ENCODE measurements at regions not wholly inside any gene's neighbourhood (a gene's known extent, or its start where the extent isn't known, plus 50 kb on each side); places are given as distances from the start of the nearest gene placed in this dataset.
A peak's percentile ranks its signal among the peaks of the same experiment; 100 is the strongest.

DNA sequence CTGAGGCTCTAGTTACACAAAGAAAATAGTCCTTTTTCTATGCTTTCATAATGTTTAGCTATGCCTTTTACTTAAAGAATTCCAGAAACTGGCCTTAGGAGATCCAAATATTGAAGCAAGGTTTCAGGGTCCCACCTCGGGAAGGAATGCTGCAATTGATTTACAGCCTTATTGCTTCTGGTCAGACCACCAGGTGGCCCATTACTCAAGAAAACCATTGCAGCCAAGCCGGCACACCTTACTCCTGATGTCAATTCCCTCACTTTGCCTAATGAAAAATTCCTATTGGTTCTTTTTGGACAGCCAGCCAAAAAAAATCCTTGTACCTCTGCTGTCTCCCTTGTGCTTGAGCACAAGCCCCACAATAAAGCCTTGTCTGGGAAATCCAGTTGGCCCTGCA lies 173.9 kb downstream of the LMBRD1 start:
- Histone ChIP-seq H3K56ac (replicated peaks; ENCODE audit: insufficient read length, low read depth, low read length) (no peak overlapping the region), H4K91ac (replicated peaks; ENCODE audit: insufficient read length, low read length) (no peak overlapping the region), H2BK15ac (ENCODE audit: low read length) (no peak overlapping the region), H2BK12ac (ENCODE audit: low read depth, low read length) (no peak overlapping the region), H3K14ac (ENCODE audit: insufficient read length) (no peak overlapping the region), H3K9me3 (ENCODE audit: insufficient read depth in 2 of 2, low read depth in 1 of 2, low read length in 1 of 2) (no peaks in the 10 kb centered on the region), H2BK20ac (ENCODE audit: low read length) (no peak overlapping the region), H3K79me2 (ENCODE audit: control insufficient read depth in 1 of 2, insufficient read depth in 2 of 2, low read length in 2 of 2) (no peaks in the 10 kb centered on the region), H4K5ac (ENCODE audit: insufficient read length, low read depth, low read length) (no peak overlapping the region), H2BK120ac (replicated peaks; ENCODE audit: low read depth, low read length) (no peak overlapping the region), H4K8ac (ENCODE audit: extremely low read depth, insufficient read depth, low read length) (no peak overlapping the region), H4K20me1 (replicated peaks in 1 of 2; ENCODE audit: control insufficient read depth in 1 of 2, insufficient read depth in 2 of 2, low read length in 2 of 2) (no peaks in the 10 kb centered on the region), H3K9ac (replicated peaks in 1 of 4; ENCODE audit: extremely low read depth in 1 of 4, low read depth in 3 of 4, low read length in 3 of 4) (no peak overlapping the region), H3K4ac (replicated peaks; ENCODE audit: insufficient read length, low read depth, low read length) (no peak overlapping the region), H3K23me2 (ENCODE audit: low read depth, low read length) (no peaks in the 10 kb centered on the region), H2AK5ac (ENCODE audit: low read depth, low read length) (no peak overlapping the region), H3K23ac (ENCODE audit: insufficient read length) (no peak overlapping the region), H2AFZ (ENCODE audit: low read length) (no peak overlapping the region), H3K27ac (ENCODE audit: low read depth, low read length) (no peak overlapping the region), H3K27me3 (replicated peaks in 1 of 4; ENCODE audit: control insufficient read depth in 3 of 4, extremely low read depth in 1 of 4, insufficient read depth in 3 of 4, low read length in 3 of 4) (no peaks in the 10 kb centered on the region), H3K4me1 (replicated peaks in 1 of 4; ENCODE audit: control insufficient read depth in 3 of 4, insufficient read depth in 4 of 4, low read length in 3 of 4) (peaks cover 0 to 4% (median 0%) of the 10 kb centered on the region in 4 experiments; a peak in 3 of 7 replicates), H3K36me3 (ENCODE audit: control insufficient read depth in 2 of 4, insufficient read depth in 4 of 4, low read length in 3 of 4) (no peaks in the 10 kb centered on the region), H3K79me1 (ENCODE audit: low read depth, low read length) (no peaks in the 10 kb centered on the region), H3K4me3 (ENCODE audit: extremely low read depth in 1 of 4, insufficient read depth in 2 of 4, low read depth in 3 of 4, low read length in 4 of 4) (no peak overlapping the region), H3K4me2 (ENCODE audit: insufficient read depth in 1 of 2, low read depth in 2 of 2, low read length in 2 of 2) (no peak overlapping the region), H3K18ac (ENCODE audit: extremely low read depth, low read length) (no peak overlapping the region), H2BK5ac (ENCODE audit: low read depth, low read length) (no peak overlapping the region)
- no peak for DNase-seq (ENCODE audit: low read depth in 1 of 2, low spot score in 2 of 2)
- ChIA-PET POLR2A (ENCODE audit: partially characterized antibody) (no interaction called here), CTCF (ENCODE audit: partially characterized antibody) (interaction anchor here (0.8 to 1.4 kb wide), 6 partner anchors 19 to 498 kb away, joined by 3 to 4 read pairs (median 3); no protein-coding TSS in a partner anchor)
- FAIRE-seq = no peak
- WGBS, 2 experiments (ENCODE audit: extremely low coverage in 1 of 2, insufficient coverage in 1 of 2, insufficient read length in 1 of 2, insufficient replicate concordance in 2 of 2, low coverage in 1 of 2, low lambda C conversion rate in 2 of 2, missing lambda C conversion rate in 1 of 2) = 83% methylated on average over 2 of the region's 2 CpGs; no CpG with 5 or more reads in 1 of the 2 experiments
- TF ChIP-seq, protein P1, sequence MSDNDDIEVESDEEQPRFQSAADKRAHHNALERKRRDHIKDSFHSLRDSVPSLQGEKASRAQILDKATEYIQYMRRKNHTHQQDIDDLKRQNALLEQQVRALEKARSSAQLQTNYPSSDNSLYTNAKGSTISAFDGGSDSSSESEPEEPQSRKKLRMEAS (IDR thresholded peaks at IDR 0.05) = no peak
- no peak for TF ChIP-seq GTF2F1 (IDR thresholded peaks at IDR 0.05; ENCODE audit: borderline replicate concordance, low read depth, low read length)
- no peak for TF ChIP-seq EP300 (IDR thresholded peaks at IDR 0.05; ENCODE audit: borderline replicate concordance in 1 of 2, low read depth in 2 of 2, low read length in 2 of 2)
- TF ChIP-seq NANOG (IDR thresholded peaks at IDR 0.05; ENCODE audit: insufficient read depth, low read depth, low read length, poor library complexity, severe bottlenecking) = no peak
- no peak for TF ChIP-seq CBX8 (IDR thresholded peaks at IDR 0.05; ENCODE audit: borderline replicate concordance, low read depth, low read length)
- TF ChIP-seq RAD21 (IDR thresholded peaks at IDR 0.05 in 1 of 2, conservative IDR thresholded peaks at IDR 0.05 in 1 of 2; ENCODE audit: low read depth in 2 of 2, low read length in 2 of 2) = peak; percentile 40 to 60
- no peak for TF ChIP-seq RFX5 (IDR thresholded peaks at IDR 0.05; ENCODE audit: borderline replicate concordance, low read depth, low read length)
- TF ChIP-seq KDM1A (IDR thresholded peaks at IDR 0.05; ENCODE audit: borderline replicate concordance, low read length) = no peak
- TF ChIP-seq, protein P2, sequence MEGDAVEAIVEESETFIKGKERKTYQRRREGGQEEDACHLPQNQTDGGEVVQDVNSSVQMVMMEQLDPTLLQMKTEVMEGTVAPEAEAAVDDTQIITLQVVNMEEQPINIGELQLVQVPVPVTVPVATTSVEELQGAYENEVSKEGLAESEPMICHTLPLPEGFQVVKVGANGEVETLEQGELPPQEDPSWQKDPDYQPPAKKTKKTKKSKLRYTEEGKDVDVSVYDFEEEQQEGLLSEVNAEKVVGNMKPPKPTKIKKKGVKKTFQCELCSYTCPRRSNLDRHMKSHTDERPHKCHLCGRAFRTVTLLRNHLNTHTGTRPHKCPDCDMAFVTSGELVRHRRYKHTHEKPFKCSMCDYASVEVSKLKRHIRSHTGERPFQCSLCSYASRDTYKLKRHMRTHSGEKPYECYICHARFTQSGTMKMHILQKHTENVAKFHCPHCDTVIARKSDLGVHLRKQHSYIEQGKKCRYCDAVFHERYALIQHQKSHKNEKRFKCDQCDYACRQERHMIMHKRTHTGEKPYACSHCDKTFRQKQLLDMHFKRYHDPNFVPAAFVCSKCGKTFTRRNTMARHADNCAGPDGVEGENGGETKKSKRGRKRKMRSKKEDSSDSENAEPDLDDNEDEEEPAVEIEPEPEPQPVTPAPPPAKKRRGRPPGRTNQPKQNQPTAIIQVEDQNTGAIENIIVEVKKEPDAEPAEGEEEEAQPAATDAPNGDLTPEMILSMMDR (IDR thresholded peaks at IDR 0.05; ENCODE audit: control extremely low read depth in 1 of 3, insufficient read depth in 1 of 3, low read depth in 1 of 3, low read length in 3 of 3) = peak; percentile 10 to 29 (median 25)
- no peak for TF ChIP-seq ASH2L (IDR thresholded peaks at IDR 0.05; ENCODE audit: low read length)
